Right lobe of liver (tissue), 6 donors: ENCODE measurements at regions not wholly inside any gene's neighbourhood (a gene's known extent, or its start where the extent isn't known, plus 50 kb on each side); places are given as distances from the start of the nearest gene placed in this dataset.

Source experiments
- ATAC-seq, 4 donors: fragments of 200-7000 bp; cut with Tn5 transposase; one replicate each; pipeline ENCODE4 v1.9.1; 2020; ENCODE audit warnings: mild to moderate bottlenecking in 4 of 4, moderate library complexity in 4 of 4
- DNase-seq, 3 donors: peaks; one replicate each; pipeline ENCODE4 v3.0.0-alpha.2; 2020
- H3K27ac ChIP-seq, 3 donors: fragments of 200-600 bp; one replicate each; pipeline ENCODE4 v1.8.0; 2022
- H3K27me3 ChIP-seq, 2 donors: fragments of 200-600 bp; one replicate each; pipeline ENCODE4 v1.8.0; 2022
- H3K36me3 ChIP-seq, 4 donors: fragments of 200-600 bp; sonication (generic) in 1 of 4; one replicate each; pipeline versions ENCODE4 v1.5.1 to v1.8.0; 2017 to 2022; ENCODE audit warnings: control low read depth in 1 of 4
- H3K4me1 ChIP-seq, 4 donors: fragments of 200-600 bp; sonication (generic) in 1 of 4; one replicate each; pipeline versions ENCODE4 v1.5.1 to v1.8.0; 2017 to 2022; ENCODE audit warnings: control low read depth in 1 of 4
- H3K4me3 ChIP-seq, 3 donors: fragments of 200-600 bp; one replicate each; pipeline ENCODE4 v1.8.0; 2022
- H3K9me3 ChIP-seq, 4 donors: fragments of 200-600 bp; sonication (generic) in 1 of 4; one replicate each; pipeline versions ENCODE4 v1.5.1 to v1.8.0; 2017 to 2022; ENCODE audit warnings: control low read depth in 1 of 4
- POLR2A ChIP-seq: fragments of 450-650 bp; IDR thresholded peaks from one replicate; pipeline ENCODE4 v1.6.1; 2017; ENCODE audit warnings: antibody characterized with exemption, mild to moderate bottlenecking
- WGBS: methylation state at CpG from one replicate; pipeline ENCODE4 v1.1.6; 2018; ENCODE audit warnings: low coverage, low lambda C conversion rate; ENCODE audit not compliant: insufficient coverage; ENCODE audit errors: missing lambda C conversion rate; 5-methylcytosine and 5-hydroxymethylcytosine counted together
- intact Hi-C, 2 donors: fragments of 100-400 bp; cut with DNase I; formaldehyde crosslinking; loops; one replicate each; pipeline versions ENCODE4 v1.11.2 to v1.14.1; 2022
- TF ChIP-seq, protein P1 (sequence below), 4 donors: fragments of 200-600 bp in 3 of 4; fragments of 450-650 bp in 1 of 4; IDR thresholded peaks; one replicate each; pipeline versions ENCODE4 v1.5.1 to v1.8.0; 2016 to 2022; ENCODE audit warnings: antibody characterized with exemption in 4 of 4, mild to moderate bottlenecking in 2 of 4
- donor health status: DM: no; HTN: yes; CAD: no.
- donor health status: DM: no; HTN: no; CAD: no.
- donor health status: DM: no; HTN: no; CAD: no.
- donor health status: DM: no; HTN: yes; CAD: no.
- donor health status: DM: no; HTN: yes; CAD: no.

DNA sequence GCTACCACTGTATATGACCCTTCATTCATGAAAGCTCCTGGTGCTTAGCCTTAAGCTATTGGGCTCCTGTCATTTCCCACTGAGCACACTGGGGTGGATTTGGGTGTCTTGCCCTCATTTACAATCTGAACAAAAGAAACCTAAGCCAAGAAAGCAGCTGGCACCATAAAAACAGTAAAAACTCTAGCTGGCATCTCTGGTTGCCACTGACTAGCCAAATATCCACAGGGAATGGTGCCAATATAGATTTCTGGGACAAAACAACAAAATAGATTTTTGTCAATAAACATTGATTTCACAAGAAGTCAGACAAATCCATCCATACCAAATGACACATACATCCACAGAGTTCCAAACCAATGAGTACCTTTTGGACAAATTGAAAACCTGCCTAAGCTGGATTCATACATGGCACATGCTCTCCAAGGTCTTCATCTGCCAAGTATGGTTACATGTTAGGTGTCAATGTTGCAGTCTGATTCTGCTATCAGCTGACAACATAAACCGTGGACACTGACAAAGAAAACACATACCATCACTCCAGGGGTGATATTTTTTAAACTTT, 1081.5 kb upstream of the ZEB2 start:
- intact Hi-C loops = no loop called here
- Histone ChIP-seq H3K4me3 (no peak overlapping the region), H3K4me1 (no peaks in the 10 kb centered on the region), H3K36me3 (no peaks in the 10 kb centered on the region), H3K9me3 (no peaks in the 10 kb centered on the region), H3K27ac (no peak overlapping the region), H3K27me3 (no peaks in the 10 kb centered on the region)
- TF ChIP-seq, protein P1, sequence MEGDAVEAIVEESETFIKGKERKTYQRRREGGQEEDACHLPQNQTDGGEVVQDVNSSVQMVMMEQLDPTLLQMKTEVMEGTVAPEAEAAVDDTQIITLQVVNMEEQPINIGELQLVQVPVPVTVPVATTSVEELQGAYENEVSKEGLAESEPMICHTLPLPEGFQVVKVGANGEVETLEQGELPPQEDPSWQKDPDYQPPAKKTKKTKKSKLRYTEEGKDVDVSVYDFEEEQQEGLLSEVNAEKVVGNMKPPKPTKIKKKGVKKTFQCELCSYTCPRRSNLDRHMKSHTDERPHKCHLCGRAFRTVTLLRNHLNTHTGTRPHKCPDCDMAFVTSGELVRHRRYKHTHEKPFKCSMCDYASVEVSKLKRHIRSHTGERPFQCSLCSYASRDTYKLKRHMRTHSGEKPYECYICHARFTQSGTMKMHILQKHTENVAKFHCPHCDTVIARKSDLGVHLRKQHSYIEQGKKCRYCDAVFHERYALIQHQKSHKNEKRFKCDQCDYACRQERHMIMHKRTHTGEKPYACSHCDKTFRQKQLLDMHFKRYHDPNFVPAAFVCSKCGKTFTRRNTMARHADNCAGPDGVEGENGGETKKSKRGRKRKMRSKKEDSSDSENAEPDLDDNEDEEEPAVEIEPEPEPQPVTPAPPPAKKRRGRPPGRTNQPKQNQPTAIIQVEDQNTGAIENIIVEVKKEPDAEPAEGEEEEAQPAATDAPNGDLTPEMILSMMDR (IDR thresholded peaks at IDR 0.05) = no peak
- no peak for TF ChIP-seq POLR2A
- no peak for DNase-seq
- WGBS = 22% methylated on average over 1 of the region's 1 CpG
- ATAC-seq = no peak

DNA sequence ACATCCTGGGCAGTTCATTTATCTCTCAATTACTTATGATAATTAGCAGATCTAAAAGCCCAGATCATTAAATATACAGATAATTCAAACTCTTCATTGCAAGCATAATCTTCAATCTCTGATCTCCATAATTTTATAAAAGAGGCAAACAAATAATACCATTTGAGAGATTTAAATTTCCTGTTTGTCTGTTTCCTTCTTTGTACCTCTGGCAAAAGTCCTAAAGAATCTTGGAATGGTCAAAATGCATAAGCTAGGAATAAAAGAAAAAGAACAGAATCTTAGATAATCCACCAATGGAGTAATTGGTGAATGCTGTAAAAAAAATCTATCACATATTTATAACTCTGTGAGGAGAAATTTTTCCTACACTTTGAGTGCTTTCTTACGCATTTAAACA, 1080.9 kb upstream of the ZEB2 start:
- H3K27me3 ChIP-seq = no peaks in the 10 kb centered on the region
- DNase-seq (no peak), ATAC-seq (no peak)
- H3K9me3 ChIP-seq = no peaks in the 10 kb centered on the region
- no peaks in the 10 kb centered on the region for H3K4me1 ChIP-seq
- WGBS = 64% methylated on average over 1 of the region's 1 CpG
- H3K27ac ChIP-seq = no peak overlapping the region
- TF ChIP-seq POLR2A = no peak
- TF ChIP-seq, protein P1 (IDR thresholded peaks at IDR 0.05) = no peak
- intact Hi-C loops = no loop called here
- H3K36me3 ChIP-seq = no peaks in the 10 kb centered on the region
- no peak overlapping the region for H3K4me3 ChIP-seq

DNA sequence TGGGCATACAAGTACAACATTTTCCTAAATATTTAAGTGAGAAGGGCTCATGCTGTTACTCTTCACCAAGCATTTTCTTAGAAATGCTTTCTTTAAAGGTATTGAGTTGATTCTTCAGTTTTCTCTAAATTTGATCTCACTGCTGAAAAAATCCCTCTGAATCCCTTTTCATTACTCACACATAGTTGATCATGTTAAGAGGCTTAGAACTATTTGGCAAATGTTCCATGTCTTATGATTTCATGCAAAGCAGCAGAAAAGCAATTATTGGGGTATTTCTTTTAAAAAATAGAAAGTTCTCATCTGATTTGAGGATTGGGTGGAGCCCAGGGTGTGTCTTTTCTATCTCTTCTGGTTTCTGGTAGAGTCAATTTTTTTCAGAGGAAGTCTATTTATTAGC, 1079.8 kb upstream of the ZEB2 start:
- H3K4me3 ChIP-seq = no peak overlapping the region
- no peaks in the 10 kb centered on the region for H3K27me3 ChIP-seq
- ATAC-seq = no peak
- DNase-seq = no peak
- no peak overlapping the region for H3K27ac ChIP-seq
- TF ChIP-seq, protein P1 (IDR thresholded peaks at IDR 0.05) = no peak
- TF ChIP-seq POLR2A = no peak
- intact Hi-C loops = no loop called here
- H3K9me3 ChIP-seq = no peaks in the 10 kb centered on the region
- H3K4me1 ChIP-seq = no peaks in the 10 kb centered on the region
- no peaks in the 10 kb centered on the region for H3K36me3 ChIP-seq

DNA sequence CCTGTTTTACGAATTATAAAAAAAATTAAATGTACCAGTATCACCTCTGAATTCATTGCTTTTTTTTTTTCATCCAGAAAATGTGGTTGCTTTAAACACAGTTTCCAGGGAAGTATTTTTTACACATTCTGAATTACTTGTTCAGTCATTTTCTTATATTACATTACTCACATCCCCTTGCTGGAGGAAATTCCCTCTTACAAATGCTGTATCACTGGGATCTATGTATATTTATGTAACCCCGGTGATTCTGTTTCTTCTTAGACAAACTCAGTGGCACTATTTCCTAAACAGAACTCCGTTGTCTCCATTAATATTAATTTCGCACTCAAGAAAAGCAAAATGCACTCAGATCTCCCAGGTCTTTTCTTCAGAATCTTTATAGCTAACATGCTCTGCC, 1078.5 kb upstream of the ZEB2 start:
- ATAC-seq (no peak), DNase-seq (no peak)
- intact Hi-C loops = no loop called here
- H3K4me3 ChIP-seq = no peak overlapping the region
- H3K4me1 ChIP-seq = no peaks in the 10 kb centered on the region
- no peak for TF ChIP-seq POLR2A
- TF ChIP-seq, protein P1 (IDR thresholded peaks at IDR 0.05) = no peak
- 79% methylated on average over 4 of the region's 4 CpGs for WGBS
- no peaks in the 10 kb centered on the region for H3K36me3 ChIP-seq
- no peaks in the 10 kb centered on the region for H3K9me3 ChIP-seq
- no peak overlapping the region for H3K27ac ChIP-seq
- H3K27me3 ChIP-seq = no peaks in the 10 kb centered on the region

DNA sequence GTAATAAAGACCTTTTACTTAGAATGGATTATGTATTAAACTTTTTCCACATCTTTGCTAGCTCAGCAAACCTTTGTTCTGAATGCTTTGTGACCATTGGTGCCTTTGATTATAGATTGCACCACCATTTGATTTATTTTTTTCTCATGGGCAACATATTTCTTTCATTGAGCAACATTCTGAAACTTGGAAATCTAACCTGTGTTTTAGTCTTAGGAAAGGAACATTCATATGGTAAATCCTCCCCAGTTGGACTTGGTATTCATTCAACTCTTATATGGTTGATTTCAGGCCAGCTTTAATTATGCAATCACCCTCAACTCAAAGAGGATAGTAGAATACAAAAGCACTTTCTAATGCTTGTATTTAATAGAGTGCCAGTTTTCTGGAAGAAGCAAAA, 1077.9 kb upstream of the ZEB2 start:
- no peak overlapping the region for H3K4me3 ChIP-seq
- no peak overlapping the region for H3K27ac ChIP-seq
- no peaks in the 10 kb centered on the region for H3K36me3 ChIP-seq
- no peak for TF ChIP-seq POLR2A
- TF ChIP-seq, protein P1 (IDR thresholded peaks at IDR 0.05) = no peak
- ATAC-seq = no peak
- H3K4me1 ChIP-seq = no peaks in the 10 kb centered on the region
- H3K9me3 ChIP-seq = no peaks in the 10 kb centered on the region
- intact Hi-C loops = no loop called here
- no peaks in the 10 kb centered on the region for H3K27me3 ChIP-seq
- DNase-seq = no peak
